Fibroblast of skin of back (primary cell): ENCODE measurements at regions not wholly inside any gene's neighbourhood (a gene's known extent, or its start where the extent isn't known, plus 50 kb on each side); places are given as distances from the start of the nearest gene placed in this dataset.

Experiments
- DNase-seq: peaks from one replicate; pipeline ENCODE4 v3.0.0-alpha.2; 2013

- no peak for DNase-seq
These were observed 82.9 kb downstream of the HES1 start for GRCh38 chr3:194218646-194219453.

DNA sequence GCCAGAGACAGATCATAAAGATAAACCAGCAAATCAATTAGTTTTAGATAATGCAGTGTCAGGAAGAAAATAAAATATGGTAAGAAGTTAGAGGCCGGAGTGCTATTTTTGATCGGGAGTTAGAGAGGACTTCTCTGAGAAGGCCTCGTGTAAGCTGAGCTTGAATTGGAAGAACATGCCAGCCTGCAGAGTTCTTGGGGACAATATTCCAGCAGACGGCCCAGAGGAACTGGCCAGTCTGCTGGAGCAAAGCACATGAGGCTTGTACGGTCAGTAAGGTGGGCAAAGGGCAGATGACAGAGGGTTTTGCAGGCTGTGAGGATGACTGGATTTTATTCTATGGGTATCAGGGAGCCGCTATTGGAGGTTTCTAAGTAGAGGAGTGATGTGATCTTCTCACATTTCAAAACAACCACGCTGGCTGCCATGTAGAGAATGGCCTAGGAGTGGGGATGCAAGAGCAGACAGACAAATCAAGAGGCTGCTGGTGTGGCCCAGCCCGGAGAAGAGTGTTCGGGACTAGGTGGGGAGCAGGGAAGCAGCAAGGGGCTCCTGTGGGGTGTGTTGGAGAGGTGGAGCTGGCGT lies 84.0 kb downstream of the HES1 start:
- no peak for DNase-seq

DNA sequence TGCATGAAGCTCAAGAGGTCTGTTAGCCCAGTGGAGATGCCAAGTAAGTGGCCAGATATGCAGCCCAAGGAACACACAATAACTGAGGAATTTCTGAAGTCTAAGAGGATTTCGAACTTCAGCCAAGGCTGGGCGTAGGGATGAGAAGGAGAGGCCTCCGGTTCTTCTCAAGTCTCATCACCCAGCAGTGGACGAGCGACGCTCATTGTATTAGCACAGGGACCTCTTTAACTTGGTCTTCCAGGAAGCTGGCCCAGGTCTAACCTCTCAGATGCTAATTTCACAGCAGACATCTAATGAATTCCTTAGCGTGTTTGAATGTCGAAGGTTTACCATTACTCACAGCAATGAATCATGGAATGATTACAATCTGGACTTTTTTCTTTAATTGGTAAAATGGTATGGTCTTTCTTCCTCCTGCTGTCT lies 85.0 kb downstream of the HES1 start:
- peak; percentile 23 for DNase-seq

DNA sequence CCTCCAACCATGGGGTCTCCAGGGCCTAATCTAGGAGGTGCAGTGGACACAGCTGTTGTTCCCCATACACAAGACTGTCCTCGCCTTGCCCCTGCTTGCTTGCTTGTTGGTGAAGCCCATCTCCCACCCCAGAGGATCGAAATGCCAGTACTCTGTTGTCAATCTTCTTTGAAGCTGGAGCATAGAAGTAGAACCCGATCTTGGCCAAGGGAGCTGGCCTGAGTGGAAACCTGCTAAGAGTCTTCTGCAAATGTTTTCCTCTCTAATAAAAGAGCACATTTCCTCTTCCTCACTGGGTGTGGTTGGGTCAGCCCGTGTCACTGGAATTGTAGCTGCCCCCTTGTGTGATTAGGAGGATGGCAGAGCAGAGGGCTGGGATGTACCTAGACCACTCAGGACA lies 85.4 kb downstream of the HES1 start:
- no peak for DNase-seq

DNA sequence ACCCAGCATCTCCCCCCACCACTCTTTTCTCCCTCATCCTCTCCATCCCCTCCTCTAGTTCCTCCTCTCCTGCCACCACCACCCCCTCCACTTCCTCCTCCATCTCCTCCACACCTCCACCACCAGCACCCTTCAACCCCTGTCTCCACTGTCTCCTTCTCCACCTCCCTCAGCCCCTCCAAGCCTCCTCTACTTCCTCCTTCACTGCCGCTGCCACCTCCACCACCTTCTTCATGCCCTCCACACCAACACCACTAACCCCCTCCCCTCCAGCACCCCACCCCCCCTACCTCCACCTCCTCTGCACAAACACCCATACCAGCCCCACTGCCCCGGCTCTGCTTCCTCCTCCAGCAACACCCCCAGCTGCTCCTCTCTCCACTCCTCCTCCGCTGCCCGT lies 88.0 kb downstream of the HES1 start:
- DNase-seq, result no peak

- DNase-seq, result no peak
These were observed 88.8 kb downstream of the HES1 start for GRCh38 chr3:194224471-194225417.

DNA sequence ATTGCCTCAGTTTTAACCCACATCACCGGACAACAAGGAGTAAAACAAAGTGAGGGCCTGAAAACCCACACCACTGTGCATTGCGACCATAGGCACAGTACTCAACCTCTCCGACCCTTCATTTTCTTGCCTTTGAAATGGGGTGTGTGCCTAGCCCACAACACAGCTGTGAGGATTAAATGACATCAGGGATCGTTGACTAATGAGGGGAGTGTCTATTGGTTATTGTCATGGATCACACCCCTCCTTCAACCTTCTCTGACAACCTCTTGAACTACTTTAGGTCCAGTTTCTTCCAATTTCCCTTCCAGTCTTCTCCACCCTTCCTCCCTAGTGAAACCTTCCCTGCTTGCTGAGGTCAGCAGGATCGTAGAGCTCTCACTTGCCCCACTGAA lies 89.5 kb downstream of the HES1 start:
- no peak for DNase-seq

DNA sequence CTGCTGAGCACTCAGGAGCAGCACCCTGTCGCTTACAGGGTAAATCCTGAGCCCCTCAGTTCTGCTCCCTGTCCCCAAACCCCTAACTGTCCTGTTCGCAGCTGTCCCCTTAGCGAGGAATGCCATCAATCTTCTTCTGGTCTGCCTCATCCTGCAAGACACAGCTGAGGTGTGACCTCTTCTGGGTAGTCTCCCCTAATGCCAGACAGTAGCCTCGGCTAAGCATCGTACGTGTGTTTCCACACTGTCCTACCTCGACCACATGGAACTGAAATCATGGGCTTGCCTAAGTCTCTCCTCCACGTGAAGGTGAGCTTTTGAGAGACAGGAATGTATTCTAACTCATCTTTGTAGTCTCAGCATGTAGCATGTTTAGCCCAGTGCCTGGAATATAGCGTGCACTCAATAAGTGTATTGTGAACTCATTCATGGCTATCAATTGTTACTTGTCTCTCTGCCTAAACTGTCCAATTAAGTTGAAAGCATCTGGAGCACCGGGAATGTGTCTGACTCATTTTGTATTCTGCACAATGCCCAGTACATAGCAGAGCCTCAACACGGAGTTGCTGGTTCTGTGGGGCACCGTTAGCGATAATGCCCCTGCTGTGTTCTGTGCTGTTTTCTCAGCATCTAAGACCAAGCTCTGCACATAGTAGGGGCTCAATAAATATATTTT lies 90.2 kb downstream of the HES1 start:
- no peak for DNase-seq

DNA sequence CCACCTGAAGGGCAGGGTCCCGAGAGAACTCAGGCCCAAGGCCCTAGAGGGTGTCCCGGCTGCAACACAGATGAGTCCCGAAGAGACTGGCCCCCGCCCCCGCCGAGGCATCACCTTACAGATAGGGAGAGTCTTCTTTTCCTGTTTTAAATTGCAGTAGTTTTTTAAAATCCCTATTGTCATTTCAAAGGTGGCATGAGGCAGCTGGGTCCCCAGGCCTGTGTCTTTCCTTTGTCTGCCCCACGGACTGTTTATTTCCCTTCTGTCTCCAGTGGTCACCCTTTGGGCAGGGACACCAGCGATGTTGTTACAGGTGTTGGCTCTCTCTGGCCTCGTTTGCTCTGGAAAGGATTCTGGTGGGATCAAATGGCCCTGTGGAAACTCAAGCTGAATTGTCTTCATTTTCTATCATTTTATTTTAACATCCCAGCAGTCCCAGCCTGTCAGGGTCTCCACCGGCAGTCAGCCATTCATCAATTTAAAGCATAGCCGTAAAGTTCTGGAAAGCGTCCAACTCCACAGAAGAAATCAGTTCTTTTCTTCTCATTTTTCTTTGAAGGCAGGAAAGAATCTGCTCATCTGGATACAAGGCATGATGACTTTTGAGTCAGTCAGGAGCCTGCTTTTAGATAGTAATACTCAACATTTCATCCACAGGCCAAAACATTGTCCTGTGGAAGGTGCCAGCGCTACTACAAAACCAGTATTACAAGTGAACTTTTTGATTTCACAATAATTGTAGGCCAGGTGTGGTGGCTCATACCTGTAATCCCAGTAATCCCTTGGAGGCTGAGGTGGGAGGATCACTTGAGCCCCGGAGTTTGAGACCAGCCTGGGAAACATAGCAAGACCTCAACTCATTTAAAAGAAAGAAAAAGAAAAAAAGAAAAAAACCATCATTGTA lies 96.2 kb downstream of the HES1 start:
- no peak for DNase-seq

DNA sequence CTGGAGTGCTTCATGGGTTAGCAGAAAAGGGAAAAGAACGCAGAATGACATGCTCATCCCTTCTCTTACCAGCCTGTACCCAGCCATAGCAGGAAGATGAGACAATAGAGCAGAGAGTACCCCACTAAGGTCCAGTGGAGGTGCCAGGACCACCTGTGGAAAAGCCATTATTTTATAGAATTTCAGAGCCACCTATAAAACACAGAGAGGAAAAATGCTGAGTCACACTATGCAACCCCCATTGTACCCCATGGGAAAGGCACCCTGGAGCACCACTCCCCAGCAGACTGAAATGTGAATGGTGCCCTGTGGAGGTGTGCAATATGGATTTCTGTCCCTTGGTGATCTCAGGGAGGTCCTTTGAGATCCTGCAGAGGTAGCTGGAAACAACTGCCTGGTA lies 97.2 kb downstream of the HES1 start:
- DNase-seq, result no peak

- DNase-seq, result no peak
These were observed 99.2 kb downstream of the HES1 start for GRCh38 chr3:194235160-194235559.

GRCh38 chr3:194237110-194237509 lies 101.2 kb downstream of the HES1 start:
- DNase-seq, result no peak

DNA sequence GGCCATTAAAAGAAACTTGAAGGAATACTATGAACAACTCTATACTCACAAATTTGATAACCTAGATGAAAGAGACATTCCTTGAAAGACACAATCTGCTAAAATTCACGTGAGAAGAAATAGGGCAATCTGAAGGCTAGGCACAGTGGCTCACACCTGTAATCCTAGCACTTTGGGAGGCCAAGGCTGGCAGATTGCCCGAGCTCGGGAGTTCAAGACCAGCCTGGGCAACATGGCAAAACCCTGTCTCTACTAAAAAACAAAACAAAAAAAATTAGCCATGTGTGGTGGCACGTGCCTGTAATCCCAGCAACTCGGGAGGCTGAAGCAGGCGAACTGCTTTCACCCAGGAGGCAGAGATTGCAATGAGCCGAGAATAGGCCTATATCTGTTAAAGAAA lies 104.8 kb downstream of the HES1 start:
- no peak for DNase-seq

DNA sequence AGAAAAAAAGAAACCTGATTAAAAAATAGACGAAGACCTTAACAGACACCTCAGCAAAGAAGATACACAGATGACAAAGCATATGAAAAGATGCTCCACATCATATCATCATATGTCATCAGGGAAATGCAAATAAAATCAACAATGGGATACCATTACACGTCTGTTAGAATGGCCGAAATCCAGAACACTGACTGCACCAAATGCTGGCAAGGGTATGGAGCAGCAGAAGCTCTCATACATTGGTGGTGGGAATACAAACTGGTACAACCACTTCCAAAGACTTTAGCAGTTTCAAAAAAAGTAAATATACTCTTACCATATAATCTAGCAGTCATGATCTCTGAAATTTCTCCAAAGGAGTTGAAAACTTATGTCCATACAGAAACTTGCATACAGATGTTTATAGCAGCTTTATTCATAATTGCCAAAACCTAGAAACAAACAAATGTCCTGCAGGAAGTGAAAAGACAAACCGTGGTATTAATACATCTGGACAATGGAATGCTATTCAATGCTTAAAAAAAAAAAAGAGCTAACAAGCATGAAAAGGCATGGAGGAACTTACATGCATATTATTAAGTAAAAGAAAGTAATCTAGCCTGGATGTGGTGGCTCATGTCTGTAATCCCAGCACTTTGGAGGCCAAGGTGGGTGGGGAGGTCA lies 107.4 kb downstream of the HES1 start:
- no peak for DNase-seq

DNA sequence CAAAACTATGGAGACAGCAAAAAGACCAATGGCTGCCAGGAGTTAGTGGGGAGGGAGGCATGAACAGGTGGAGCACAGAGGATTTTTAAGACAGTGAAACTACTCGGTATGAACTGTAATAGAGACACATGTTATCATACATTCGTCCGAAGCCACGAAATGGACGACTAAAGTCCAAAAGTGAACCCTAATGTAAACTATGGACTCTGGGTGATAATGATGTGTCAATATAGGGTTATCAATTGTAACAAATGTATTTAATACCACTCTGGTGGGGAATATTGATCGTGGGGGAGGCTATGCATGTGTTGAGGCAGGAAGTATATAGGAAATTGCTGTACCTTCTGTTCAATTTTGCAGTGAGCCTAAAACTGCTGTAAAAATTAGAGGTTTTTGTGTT lies 107.0 kb downstream of the CPN2 start:
- DNase-seq, result no peak

DNA sequence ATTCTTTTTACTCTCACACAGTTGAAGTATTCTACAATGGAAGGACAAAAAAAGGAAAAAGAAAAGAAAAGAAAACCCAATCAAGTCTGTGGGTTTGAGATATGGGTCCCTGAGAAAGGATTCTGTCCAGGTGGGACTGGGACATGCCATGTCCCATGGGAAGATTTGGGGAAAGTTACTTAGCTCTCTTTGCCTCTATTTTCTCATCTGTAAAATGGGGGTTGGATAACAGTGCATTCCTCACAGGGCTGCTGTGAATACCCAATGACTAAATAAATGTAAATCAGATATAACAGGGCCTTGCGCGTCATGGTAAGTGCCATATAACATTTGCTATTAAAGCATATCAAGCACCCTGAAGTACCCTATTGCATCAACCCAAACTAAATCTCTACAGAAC lies 105.7 kb downstream of the CPN2 start:
- no peak for DNase-seq

GRCh38 chr3:194245975-194246561 lies 105.1 kb downstream of the CPN2 start:
- no peak for DNase-seq

GRCh38 chr3:194246709-194247349 lies 104.3 kb downstream of the CPN2 start:
- no peak for DNase-seq

DNA sequence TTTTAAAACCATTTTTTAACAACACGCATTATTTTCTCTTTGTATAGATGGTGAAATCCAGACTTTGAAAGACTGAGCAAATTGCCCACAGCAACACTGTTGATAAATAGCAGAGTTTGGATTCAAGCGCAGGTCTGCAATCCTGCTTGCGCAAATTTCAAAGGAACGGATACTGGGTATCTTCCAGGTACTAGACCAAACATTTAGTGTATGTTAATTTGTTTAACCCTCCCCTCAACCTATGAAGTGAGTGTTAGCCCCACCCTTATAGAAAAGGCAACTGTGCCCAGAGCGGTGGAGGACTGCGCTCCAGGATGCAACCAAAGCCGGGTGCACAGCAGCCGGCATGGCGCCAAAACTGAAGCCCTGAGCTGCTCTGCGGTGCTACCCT lies 103.8 kb downstream of the CPN2 start:
- no peak for DNase-seq
